ENCODE measurements at regions not wholly inside any gene's neighbourhood (a gene's known extent, or its start where the extent isn't known, plus 50 kb on each side); places are given as distances from the start of the nearest gene placed in this dataset.

DNA sequence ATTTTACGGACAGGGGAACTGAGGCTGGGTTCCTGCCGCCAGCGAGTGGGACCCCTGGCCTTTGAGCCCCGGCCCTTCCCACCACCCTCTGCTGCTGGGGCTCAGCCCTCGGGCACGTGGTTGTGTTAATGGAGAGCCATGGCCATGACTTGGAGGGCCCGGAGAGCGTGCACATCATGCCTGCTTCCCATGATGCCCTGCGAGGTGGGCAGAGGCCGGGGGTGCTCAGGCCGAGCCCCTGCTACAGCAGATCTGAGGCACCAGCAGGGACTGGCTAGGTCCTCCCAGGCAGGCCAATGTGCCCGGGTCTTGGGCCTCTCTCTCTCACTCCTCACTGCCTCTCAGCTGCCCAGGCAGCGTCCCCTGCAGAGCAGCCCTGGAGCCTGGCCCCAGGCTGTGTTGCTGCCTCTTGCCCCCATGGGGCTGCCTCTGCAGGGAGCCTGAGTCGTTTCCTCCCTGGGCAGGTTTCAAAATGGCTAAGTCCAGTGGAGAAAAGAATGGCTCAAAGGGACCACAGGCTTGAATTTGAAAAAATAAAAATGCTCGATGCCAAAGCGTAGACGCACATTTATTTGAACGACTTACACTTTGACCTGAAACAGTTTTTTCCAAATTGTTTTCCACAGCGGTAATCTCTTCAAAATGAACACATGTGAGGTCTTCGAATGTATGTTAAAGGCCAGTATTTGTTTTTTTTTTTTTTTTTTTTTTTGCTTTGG lies 72.6 kb upstream of the CLDN5 start:
- H2BK15ac ChIP-seq (ENCODE audit: low read length) = no peak overlapping the region
- no peak overlapping the region for H2BK5ac ChIP-seq (ENCODE audit: low read depth, low read length)
- no peak overlapping the region for H3K9ac ChIP-seq (replicated peaks in 1 of 4; ENCODE audit: extremely low read depth in 1 of 4, low read depth in 3 of 4, low read length in 3 of 4)
- H2BK12ac ChIP-seq (ENCODE audit: low read depth, low read length) = no peak overlapping the region
- no peaks in the 10 kb centered on the region for H3K79me1 ChIP-seq (ENCODE audit: low read depth, low read length)
- H3K23ac ChIP-seq (ENCODE audit: insufficient read length) = no peak overlapping the region
- no peak overlapping the region for H2BK20ac ChIP-seq (ENCODE audit: low read length)
- no peak overlapping the region for H2AFZ ChIP-seq (ENCODE audit: low read length)
- H3K23me2 ChIP-seq (ENCODE audit: low read depth, low read length) = no peaks in the 10 kb centered on the region
- DNase-seq (ENCODE audit: low read depth in 1 of 2, low spot score in 2 of 2) (no peak), FAIRE-seq (no peak)
- H3K14ac ChIP-seq (ENCODE audit: insufficient read length) = no peak overlapping the region
- H3K27me3 ChIP-seq (replicated peaks in 1 of 4; ENCODE audit: control insufficient read depth in 3 of 4, extremely low read depth in 1 of 4, insufficient read depth in 3 of 4, low read length in 3 of 4) = no peaks in the 10 kb centered on the region
- peaks cover 0 to 6% (median 0%) of the 10 kb centered on the region in 4 experiments; a peak in 1 of 7 replicates for H3K4me1 ChIP-seq (replicated peaks in 1 of 4; ENCODE audit: control insufficient read depth in 3 of 4, insufficient read depth in 4 of 4, low read length in 3 of 4)
- H3K27ac ChIP-seq (ENCODE audit: low read depth, low read length) = no peak overlapping the region
- no peak overlapping the region for H4K5ac ChIP-seq (ENCODE audit: insufficient read length, low read depth, low read length)
- no peak overlapping the region for H3K18ac ChIP-seq (ENCODE audit: extremely low read depth, low read length)
- H4K8ac ChIP-seq (ENCODE audit: extremely low read depth, insufficient read depth, low read length) = peak overlapping the region; percentile 63
- H3K56ac ChIP-seq (replicated peaks; ENCODE audit: insufficient read length, low read depth, low read length) = no peak overlapping the region
- no peak overlapping the region for H2AK5ac ChIP-seq (ENCODE audit: low read depth, low read length)
- ChIA-PET POLR2A (ENCODE audit: partially characterized antibody) (no interaction called here), CTCF (ENCODE audit: partially characterized antibody) (interaction anchor here (0.9 to 1.3 kb wide), 2 partner anchors 13 to 35 kb away, joined by 3 to 5 read pairs; no protein-coding TSS in a partner anchor)
- no peak overlapping the region for H2BK120ac ChIP-seq (replicated peaks; ENCODE audit: low read depth, low read length)
- WGBS, 2 experiments (ENCODE audit: extremely low coverage in 1 of 2, insufficient coverage in 1 of 2, insufficient read length in 1 of 2, insufficient replicate concordance in 2 of 2, low coverage in 1 of 2, low lambda C conversion rate in 2 of 2, missing lambda C conversion rate in 1 of 2) = 87% methylated on average over 17 of the region's 20 CpGs; no CpG with 5 or more reads in 1 of the 2 experiments
- H3K9me3 ChIP-seq (ENCODE audit: insufficient read depth in 2 of 2, low read depth in 1 of 2, low read length in 1 of 2) = no peaks in the 10 kb centered on the region
- H3K79me2 ChIP-seq (ENCODE audit: control insufficient read depth in 1 of 2, insufficient read depth in 2 of 2, low read length in 2 of 2) = no peaks in the 10 kb centered on the region
- no peaks in the 10 kb centered on the region for H4K20me1 ChIP-seq (replicated peaks in 1 of 2; ENCODE audit: control insufficient read depth in 1 of 2, insufficient read depth in 2 of 2, low read length in 2 of 2)
- H4K91ac ChIP-seq (replicated peaks; ENCODE audit: insufficient read length, low read length) = no peak overlapping the region
- no peak overlapping the region for H3K4me2 ChIP-seq (ENCODE audit: insufficient read depth in 1 of 2, low read depth in 2 of 2, low read length in 2 of 2)
- H3K4me3 ChIP-seq (ENCODE audit: extremely low read depth in 1 of 4, insufficient read depth in 2 of 4, low read depth in 3 of 4, low read length in 4 of 4) = no peak overlapping the region
- no peak overlapping the region for H3K4ac ChIP-seq (replicated peaks; ENCODE audit: insufficient read length, low read depth, low read length)
- no peaks in the 10 kb centered on the region for H3K36me3 ChIP-seq (ENCODE audit: control insufficient read depth in 2 of 4, insufficient read depth in 4 of 4, low read length in 3 of 4)
- TF ChIP-seq POU5F1 (IDR thresholded peaks at IDR 0.05; ENCODE audit: low read depth, low read length) (no peak), PHF8 (conservative IDR thresholded peaks at IDR 0.05; ENCODE audit: low read depth, low read length) (no peak), BACH1 (IDR thresholded peaks at IDR 0.05; ENCODE audit: low read length) (no peak), RXRA (IDR thresholded peaks at IDR 0.05; ENCODE audit: insufficient read depth, low read depth, low read length) (no peak), CBX8 (IDR thresholded peaks at IDR 0.05; ENCODE audit: borderline replicate concordance, low read depth, low read length) (no peak), MAFK (IDR thresholded peaks at IDR 0.05; ENCODE audit: low read depth, low read length) (no peak), POLR2A (IDR thresholded peaks at IDR 0.05; ENCODE audit: control extremely low read depth in 1 of 2, low read depth in 2 of 2, low read length in 2 of 2) (no peak), RBBP5 (IDR thresholded peaks at IDR 0.05; ENCODE audit: borderline replicate concordance, low read depth, low read length) (no peak), CTBP2 (IDR thresholded peaks at IDR 0.05; ENCODE audit: borderline replicate concordance, insufficient read depth, insufficient read length, low read length) (no peak), TCF12 (IDR thresholded peaks at IDR 0.05; ENCODE audit: low read depth, low read length) (no peak), SIRT6 (IDR thresholded peaks at IDR 0.05; ENCODE audit: low read length) (no peak)
- TF ChIP-seq, protein P1, sequence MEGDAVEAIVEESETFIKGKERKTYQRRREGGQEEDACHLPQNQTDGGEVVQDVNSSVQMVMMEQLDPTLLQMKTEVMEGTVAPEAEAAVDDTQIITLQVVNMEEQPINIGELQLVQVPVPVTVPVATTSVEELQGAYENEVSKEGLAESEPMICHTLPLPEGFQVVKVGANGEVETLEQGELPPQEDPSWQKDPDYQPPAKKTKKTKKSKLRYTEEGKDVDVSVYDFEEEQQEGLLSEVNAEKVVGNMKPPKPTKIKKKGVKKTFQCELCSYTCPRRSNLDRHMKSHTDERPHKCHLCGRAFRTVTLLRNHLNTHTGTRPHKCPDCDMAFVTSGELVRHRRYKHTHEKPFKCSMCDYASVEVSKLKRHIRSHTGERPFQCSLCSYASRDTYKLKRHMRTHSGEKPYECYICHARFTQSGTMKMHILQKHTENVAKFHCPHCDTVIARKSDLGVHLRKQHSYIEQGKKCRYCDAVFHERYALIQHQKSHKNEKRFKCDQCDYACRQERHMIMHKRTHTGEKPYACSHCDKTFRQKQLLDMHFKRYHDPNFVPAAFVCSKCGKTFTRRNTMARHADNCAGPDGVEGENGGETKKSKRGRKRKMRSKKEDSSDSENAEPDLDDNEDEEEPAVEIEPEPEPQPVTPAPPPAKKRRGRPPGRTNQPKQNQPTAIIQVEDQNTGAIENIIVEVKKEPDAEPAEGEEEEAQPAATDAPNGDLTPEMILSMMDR (IDR thresholded peaks at IDR 0.05; ENCODE audit: control extremely low read depth in 1 of 3, insufficient read depth in 1 of 3, low read depth in 1 of 3, low read length in 3 of 3) = no peak

All from H1 (cell line).